Uterus (tissue), 2 donors: ENCODE measurements at regions not wholly inside any gene's neighbourhood (a gene's known extent, or its start where the extent isn't known, plus 50 kb on each side); places are given as distances from the start of the nearest gene placed in this dataset.

ENCODE experiments used
- POLR2A ChIP-seq, 2 donors: fragments of 450-650 bp; IDR thresholded peaks; one replicate each; pipeline ENCODE4 v1.6.1; 2016; ENCODE audit warnings: antibody characterized with exemption in 2 of 2, mild to moderate bottlenecking in 1 of 2, moderate library complexity in 1 of 2
- TF ChIP-seq, protein P1 (sequence below), 4 experiments: fragments of 200-600 bp in 2 of 4; fragments of 450-650 bp in 2 of 4; sonication (generic) in 2 of 4; IDR thresholded peaks; one replicate each; pipeline ENCODE4 v1.5.1; 2016 to 2019; ENCODE audit warnings: antibody characterized with exemption in 4 of 4, mild to moderate bottlenecking in 2 of 4, moderate library complexity in 1 of 4

DNA sequence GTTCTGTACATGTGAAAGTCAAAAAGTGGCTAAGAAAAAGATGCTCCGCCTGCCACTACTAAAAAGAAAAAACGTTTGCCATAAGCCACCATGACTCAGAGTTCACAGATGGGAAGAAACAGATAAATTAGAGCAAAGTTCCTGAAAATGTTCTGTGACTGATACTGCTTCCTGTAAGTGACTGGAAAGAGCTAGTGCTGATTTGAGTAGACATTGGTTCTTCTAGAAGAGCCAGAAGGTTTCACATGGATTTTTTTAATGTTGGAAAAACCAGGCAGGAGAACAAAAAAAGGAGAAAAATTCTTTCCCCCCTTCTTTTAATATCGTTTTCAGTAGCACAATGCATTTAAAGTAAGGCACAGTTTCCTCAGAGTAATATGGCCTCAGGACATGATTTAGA, 221.4 kb downstream of the HLX start:
- TF ChIP-seq, protein P1, sequence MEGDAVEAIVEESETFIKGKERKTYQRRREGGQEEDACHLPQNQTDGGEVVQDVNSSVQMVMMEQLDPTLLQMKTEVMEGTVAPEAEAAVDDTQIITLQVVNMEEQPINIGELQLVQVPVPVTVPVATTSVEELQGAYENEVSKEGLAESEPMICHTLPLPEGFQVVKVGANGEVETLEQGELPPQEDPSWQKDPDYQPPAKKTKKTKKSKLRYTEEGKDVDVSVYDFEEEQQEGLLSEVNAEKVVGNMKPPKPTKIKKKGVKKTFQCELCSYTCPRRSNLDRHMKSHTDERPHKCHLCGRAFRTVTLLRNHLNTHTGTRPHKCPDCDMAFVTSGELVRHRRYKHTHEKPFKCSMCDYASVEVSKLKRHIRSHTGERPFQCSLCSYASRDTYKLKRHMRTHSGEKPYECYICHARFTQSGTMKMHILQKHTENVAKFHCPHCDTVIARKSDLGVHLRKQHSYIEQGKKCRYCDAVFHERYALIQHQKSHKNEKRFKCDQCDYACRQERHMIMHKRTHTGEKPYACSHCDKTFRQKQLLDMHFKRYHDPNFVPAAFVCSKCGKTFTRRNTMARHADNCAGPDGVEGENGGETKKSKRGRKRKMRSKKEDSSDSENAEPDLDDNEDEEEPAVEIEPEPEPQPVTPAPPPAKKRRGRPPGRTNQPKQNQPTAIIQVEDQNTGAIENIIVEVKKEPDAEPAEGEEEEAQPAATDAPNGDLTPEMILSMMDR (IDR thresholded peaks at IDR 0.05): no peak
- TF ChIP-seq POLR2A (IDR thresholded peaks at IDR 0.05): no peak
